GM19328 (cell line): ENCODE measurements at regions not wholly inside any gene's neighbourhood (a gene's known extent, or its start where the extent isn't known, plus 50 kb on each side); places are given as distances from the start of the nearest gene placed in this dataset.

Source experiments
- ATAC-seq: cut with Tn5 transposase; IDR thresholded peaks from one replicate; pipeline ENCODE4 v1.9.1; 2021; ENCODE audit warnings: mild to moderate bottlenecking, moderate library complexity; ENCODE audit not compliant: unreplicated experiment

DNA sequence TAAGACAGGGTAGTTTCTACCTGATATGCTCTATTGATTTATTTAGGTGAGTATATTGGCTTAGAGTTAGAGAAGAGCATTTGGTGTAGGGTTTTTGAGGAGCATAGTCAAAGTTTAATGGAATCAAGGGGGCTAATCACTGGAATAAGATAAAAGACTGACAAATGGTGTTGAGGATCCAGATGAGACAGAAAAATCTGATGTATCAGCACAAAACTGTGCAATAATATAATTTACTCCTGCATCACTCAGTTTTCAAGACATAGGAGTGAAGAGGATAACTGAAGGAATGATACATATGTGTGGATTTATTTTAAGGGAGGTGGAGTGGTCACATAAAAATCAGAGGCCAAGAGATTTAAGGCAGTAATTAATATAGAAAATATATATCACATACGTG, 339.2 kb downstream of the NYAP2 start:
- no peak for ATAC-seq

GRCh38 chr2:225737556-225737955, 338.0 kb downstream of the NYAP2 start:
- no peak for ATAC-seq

DNA sequence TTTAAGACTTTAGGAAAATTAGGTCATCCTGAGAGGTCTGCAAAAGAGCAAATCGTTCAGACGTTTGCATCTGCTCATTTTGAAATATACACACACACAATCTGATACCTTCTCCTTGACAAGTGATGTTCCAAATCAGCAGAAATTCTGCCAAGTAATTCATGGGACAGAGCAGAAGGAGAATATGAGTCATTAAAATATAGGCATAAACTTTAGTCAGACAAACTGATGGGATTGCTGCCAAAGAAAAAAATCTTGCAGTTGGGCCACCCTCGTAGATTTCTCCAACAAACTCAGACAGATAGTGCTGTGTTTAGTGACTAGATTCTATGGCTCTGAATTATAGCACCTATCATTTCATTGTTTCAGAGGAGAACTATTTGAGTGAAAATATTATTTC, 336.3 kb downstream of the NYAP2 start:
- no peak for ATAC-seq

- ATAC-seq, result no peak
These were observed 326.2 kb downstream of the NYAP2 start for GRCh38 chr2:225725726-225726125.
